ENCODE measurements at regions not wholly inside any gene's neighbourhood (a gene's known extent, or its start where the extent isn't known, plus 50 kb on each side); places are given as distances from the start of the nearest gene placed in this dataset.
"Not testable (repeated sequence)": the region's sequence is repeated elsewhere in the genome, so short reads cannot be mapped to it uniquely, and the experiment has no call there.

- Mint-ChIP-seq H3K4me1 (peaks cover 21% of the 10 kb centered on the region), H3K4me3 (no peak overlapping the region), H3K27ac (ENCODE audit: unreplicated experiment) (no peak overlapping the region), H3K9me3 (peaks cover 7% of the 10 kb centered on the region), H3K27me3 (ENCODE audit: low read depth) (no peaks in the 10 kb centered on the region), H3K36me3 (ENCODE audit: low read depth) (no peaks in the 10 kb centered on the region)
- no peak for DNase-seq (ENCODE audit: low read depth, low spot score)
- no peak for TF ChIP-seq CTCF (conservative IDR thresholded peaks at IDR 0.05)
Measured at GRCh38 chr14:83058068-83058467, 1524.4 kb upstream of the SEL1L start.

GRCh38 chr14:83071888-83072501 is 1538.3 kb upstream of the SEL1L start:
- no peak for DNase-seq (ENCODE audit: low read depth, low spot score)
- Mint-ChIP-seq H3K27ac (ENCODE audit: unreplicated experiment) (no peak overlapping the region), H3K4me1 (no peaks in the 10 kb centered on the region), H3K4me3 (no peak overlapping the region), H3K36me3 (ENCODE audit: low read depth) (no peaks in the 10 kb centered on the region), H3K27me3 (ENCODE audit: low read depth) (no peaks in the 10 kb centered on the region), H3K9me3 (peaks cover 2% of the 10 kb centered on the region)
- peak; percentile 79 for TF ChIP-seq CTCF (conservative IDR thresholded peaks at IDR 0.05)

GRCh38 chr14:83085136-83085535 is 1551.5 kb upstream of the SEL1L start:
- no peak for DNase-seq (ENCODE audit: low read depth, low spot score)
- no peaks in the 10 kb centered on the region for H3K36me3 Mint-ChIP-seq (ENCODE audit: low read depth)
- no peak for TF ChIP-seq CTCF (conservative IDR thresholded peaks at IDR 0.05)
- no peaks in the 10 kb centered on the region for H3K9me3 Mint-ChIP-seq
- H3K27me3 Mint-ChIP-seq (ENCODE audit: low read depth) = no peaks in the 10 kb centered on the region
- H3K27ac Mint-ChIP-seq (ENCODE audit: unreplicated experiment) = no peak overlapping the region
- H3K4me1 Mint-ChIP-seq = no peaks in the 10 kb centered on the region
- H3K4me3 Mint-ChIP-seq = no peak overlapping the region

GRCh38 chr14:83085725-83086124 is 1552.1 kb upstream of the SEL1L start:
- Mint-ChIP-seq H3K27me3 (ENCODE audit: low read depth) (no peaks in the 10 kb centered on the region), H3K4me1 (no peaks in the 10 kb centered on the region), H3K4me3 (no peak overlapping the region), H3K27ac (ENCODE audit: unreplicated experiment) (no peak overlapping the region), H3K9me3 (no peaks in the 10 kb centered on the region), H3K36me3 (ENCODE audit: low read depth) (no peaks in the 10 kb centered on the region)
- TF ChIP-seq CTCF (conservative IDR thresholded peaks at IDR 0.05) = no peak
- no peak for DNase-seq (ENCODE audit: low read depth, low spot score)

- H3K4me3 Mint-ChIP-seq; H3K4me1 Mint-ChIP-seq; H3K9me3 Mint-ChIP-seq; H3K36me3 Mint-ChIP-seq (ENCODE audit: low read depth); H3K27ac Mint-ChIP-seq (ENCODE audit: unreplicated experiment); DNase-seq (ENCODE audit: low read depth, low spot score); H3K27me3 Mint-ChIP-seq (ENCODE audit: low read depth): not testable (repeated sequence)
Measured at GRCh38 chr14:83091991-83092956, 1558.6 kb upstream of the SEL1L start.

GRCh38 chr14:83096092-83096491 is 1562.4 kb upstream of the SEL1L start:
- H3K9me3 Mint-ChIP-seq = no peaks in the 10 kb centered on the region
- no peak overlapping the region for H3K4me3 Mint-ChIP-seq
- peaks cover 2% of the 10 kb centered on the region for H3K27me3 Mint-ChIP-seq (ENCODE audit: low read depth)
- no peak for DNase-seq (ENCODE audit: low read depth, low spot score)
- no peaks in the 10 kb centered on the region for H3K4me1 Mint-ChIP-seq
- TF ChIP-seq CTCF (conservative IDR thresholded peaks at IDR 0.05) = no peak
- H3K27ac Mint-ChIP-seq (ENCODE audit: unreplicated experiment) = no peak overlapping the region
- H3K36me3 Mint-ChIP-seq (ENCODE audit: low read depth) = no peaks in the 10 kb centered on the region
